Activated T-cell treated with anti-CD3 and anti-CD28 coated beads for 24 hours (primary cell): ENCODE measurements at regions not wholly inside any gene's neighbourhood (a gene's known extent, or its start where the extent isn't known, plus 50 kb on each side); places are given as distances from the start of the nearest gene placed in this dataset.

Experiments used
- DNase-seq: peaks from one replicate; pipeline ENCODE4 v3.0.0-alpha.2; 2020; ENCODE audit warnings: low read depth

- DNase-seq = no peak
Observed at GRCh38 chr1:219521325-219521724, 91.6 kb downstream of the ZC3H11B start.

DNA sequence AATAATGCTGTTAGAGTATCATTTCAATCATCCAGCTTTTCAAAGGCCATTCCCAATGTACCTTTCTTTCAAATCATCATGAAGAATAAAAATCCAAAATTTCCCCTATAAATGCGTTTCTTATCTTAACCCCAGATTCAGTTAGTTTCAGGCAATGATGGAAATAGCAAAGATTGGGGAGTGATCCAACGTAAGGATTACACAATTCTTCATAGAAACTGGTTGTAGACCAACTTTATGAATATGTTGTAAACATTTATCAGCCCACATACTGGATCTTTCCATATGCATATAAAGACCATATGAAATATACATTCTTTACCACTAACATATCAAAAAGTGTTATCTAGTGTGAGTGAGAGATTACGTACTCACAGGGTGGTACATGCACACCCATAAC lies 92.7 kb downstream of the ZC3H11B start:
- no peak for DNase-seq

DNA sequence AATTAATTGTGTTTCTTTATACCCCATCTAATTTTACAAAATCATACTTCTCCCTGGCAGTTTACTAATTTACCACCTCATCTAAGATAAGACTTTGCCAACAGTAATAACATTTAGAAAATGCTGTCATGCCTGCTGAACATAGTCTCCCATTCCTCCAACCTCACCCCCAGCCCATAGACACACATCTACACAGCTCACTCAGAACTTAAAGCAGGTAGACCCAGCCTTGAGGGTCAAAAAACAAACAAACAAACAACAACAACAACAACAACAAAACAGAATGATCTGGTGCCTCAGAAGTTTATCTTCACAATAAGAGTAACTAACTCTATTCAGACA lies 94.0 kb downstream of the ZC3H11B start:
- DNase-seq = no peak

GRCh38 chr1:219518168-219518906 lies 94.6 kb downstream of the ZC3H11B start:
- no peak for DNase-seq

GRCh38 chr1:219517031-219517430 lies 95.9 kb downstream of the ZC3H11B start:
- no peak for DNase-seq

GRCh38 chr1:219514728-219515127 lies 98.2 kb downstream of the ZC3H11B start:
- no peak for DNase-seq

GRCh38 chr1:219507437-219507836 lies 105.5 kb downstream of the ZC3H11B start:
- DNase-seq = no peak

DNA sequence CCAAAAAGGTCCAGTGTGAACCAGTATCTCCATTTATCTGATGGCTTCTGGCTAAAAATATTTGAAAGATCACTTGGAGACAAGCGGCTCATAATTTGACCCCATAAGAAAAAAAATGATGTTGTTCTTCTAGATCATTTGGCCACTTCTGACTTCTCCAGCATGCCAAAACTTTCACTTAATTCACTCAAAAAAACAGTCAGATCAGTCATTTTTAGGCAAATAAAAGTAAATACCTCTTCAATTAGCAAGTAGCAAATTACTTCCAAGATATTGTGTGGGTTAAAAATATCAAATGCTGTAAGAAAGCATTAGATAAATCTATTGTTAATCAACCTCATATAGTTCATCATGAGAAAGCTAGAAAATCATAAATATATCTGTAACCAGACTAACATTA lies 106.0 kb downstream of the ZC3H11B start:
- no peak for DNase-seq

GRCh38 chr1:219506473-219506899 lies 106.4 kb downstream of the ZC3H11B start:
- DNase-seq = no peak

GRCh38 chr1:219505886-219506285 lies 107.0 kb downstream of the ZC3H11B start:
- DNase-seq = no peak

- DNase-seq = no peak
Observed at GRCh38 chr1:219503604-219504003, 109.3 kb downstream of the ZC3H11B start.

DNA sequence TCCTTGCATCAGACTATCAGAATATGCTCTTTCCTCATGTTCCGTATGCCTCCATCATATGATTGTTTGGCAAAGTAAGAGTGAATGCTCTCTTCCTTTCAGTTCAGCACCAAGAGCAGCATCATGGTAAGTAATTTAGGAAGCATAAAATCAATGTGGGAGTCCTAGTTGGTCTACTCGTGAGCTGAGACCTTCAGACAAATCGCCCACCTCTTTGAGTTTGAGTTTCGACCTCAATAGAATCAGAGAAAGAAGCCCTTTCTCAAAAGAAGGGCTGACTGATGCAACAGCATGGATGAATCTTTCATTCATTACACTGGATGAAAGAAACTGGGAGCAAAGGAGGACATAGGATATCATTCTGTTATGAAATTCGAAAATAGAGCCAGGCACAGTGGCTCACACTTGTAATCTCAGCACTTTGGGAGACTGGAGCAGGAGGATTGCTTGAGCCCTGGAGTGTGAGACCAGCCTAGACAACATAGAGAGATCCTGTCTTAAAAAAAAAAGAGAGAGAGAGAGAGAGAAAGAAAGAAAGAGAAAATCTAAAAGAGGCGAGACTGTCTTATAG lies 112.5 kb downstream of the ZC3H11B start:
- DNase-seq = no peak

DNA sequence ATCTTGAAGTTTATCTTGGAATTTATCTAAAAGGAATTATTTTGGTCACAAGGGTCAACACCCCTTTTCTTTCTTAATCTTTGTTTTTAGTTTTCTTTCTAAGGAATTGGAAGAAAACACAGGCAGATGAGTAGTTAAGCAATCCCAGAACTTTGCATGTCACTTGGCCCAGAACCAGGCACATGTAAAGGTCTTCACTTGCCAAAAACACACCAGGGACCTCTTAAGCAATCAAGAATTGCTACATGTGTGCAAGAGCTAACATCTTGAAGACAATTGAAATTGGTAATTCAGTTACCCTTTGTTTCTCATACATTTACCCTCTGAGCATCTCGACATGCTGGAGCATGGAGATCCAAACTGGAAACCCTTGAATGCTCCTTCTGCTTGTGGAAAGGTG lies 114.2 kb downstream of the ZC3H11B start:
- DNase-seq = no peak

DNA sequence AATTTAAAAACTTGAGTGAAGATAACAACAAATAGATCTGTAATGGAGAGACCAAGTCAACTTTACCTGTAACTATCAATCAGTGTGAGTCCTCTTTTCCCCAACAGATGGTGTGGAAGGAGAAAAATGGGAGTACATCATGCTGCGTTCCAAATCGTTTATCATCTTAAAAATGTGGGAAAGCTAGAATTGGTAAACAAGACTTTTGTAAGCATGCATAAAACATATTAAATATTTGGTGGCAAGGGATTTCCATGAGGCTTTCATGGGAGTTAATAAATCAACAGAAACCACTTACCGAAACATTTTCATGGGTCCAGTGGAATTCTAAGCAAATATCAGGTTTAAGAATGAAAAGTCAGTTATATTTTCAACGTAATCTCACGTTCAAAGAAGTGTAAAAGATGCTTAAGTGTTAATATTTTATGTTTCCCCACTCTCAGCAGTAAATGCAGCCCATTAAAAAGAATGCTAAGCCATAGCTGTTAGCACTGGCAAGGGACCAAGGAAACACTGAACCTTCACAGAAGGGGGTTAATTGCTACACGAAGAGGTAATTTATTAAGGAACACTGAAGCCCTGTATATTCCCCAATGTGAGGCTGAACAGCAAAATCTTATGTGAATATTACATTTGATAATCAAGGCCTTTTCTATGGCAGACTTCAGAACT lies 117.0 kb downstream of the ZC3H11B start:
- no peak for DNase-seq

- no peak for DNase-seq
Observed at GRCh38 chr1:219492717-219493116, 120.2 kb downstream of the ZC3H11B start.

GRCh38 chr1:219490566-219490965 lies 122.3 kb downstream of the ZC3H11B start:
- no peak for DNase-seq

DNA sequence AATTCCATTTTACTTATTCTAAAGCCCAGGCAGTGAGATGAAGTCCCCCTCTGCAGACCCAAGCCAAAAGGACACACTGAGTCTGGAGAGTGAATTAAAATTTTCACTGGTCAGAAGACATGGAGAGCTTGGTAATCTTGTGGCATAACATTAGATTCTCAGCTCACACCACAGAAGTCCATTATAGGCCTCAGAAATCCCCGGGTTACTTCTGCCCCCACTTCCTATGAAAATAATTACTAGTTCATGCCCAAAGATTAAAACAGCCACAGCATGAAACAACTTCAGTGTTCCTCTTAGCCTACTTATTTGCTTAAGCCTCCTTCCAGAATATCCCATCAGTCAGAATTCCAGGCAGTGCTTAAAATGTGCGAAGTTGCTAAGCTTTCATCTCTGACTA lies 123.3 kb downstream of the ZC3H11B start:
- DNase-seq = no peak

- DNase-seq = no peak
Observed at GRCh38 chr1:219488275-219488674, 124.6 kb downstream of the ZC3H11B start.

DNA sequence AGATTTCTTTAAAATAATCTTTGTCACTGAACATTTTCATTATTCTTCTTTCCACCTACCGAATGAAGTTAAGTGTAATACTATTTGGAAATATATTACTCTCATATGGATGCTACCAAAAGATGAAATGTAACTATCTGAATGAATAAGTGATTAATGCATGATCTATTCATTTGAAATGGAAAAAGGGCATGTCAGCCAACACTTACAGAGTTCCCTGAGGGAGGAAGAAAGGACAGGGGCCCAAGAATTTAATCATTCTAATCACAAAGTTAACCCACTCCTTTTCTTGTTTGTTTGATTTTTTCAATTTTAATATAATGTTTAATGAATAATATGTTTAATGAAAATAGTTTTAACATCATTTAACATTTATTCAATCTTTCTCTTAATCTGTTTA lies 129.4 kb downstream of the ZC3H11B start:
- no peak for DNase-seq

- DNase-seq = no peak
Observed at GRCh38 chr1:219480011-219480410, 132.9 kb downstream of the ZC3H11B start.

DNA sequence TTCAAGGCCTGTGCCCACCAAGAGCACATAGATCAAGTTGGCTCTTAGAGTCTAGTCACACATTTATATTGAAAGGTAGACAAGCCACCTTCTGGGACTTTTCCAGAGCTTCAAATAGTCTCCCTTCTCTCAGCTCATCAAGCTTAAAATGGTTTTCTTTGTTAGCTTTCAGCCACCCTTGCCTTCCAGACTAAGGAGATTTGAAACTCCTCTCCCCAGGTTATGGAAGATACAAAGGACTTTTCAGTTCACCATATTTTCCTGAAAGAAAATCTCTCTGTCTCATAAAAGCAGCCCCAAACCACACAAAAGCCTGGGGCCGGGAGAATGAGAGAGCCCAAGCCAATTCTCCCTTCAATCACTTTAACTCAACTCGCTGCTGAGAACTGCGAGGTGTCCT lies 134.1 kb downstream of the ZC3H11B start:
- DNase-seq = no peak

- no peak for DNase-seq
Observed at GRCh38 chr1:219477861-219478260, 135.0 kb downstream of the ZC3H11B start.

GRCh38 chr1:219476716-219477115 lies 136.2 kb downstream of the ZC3H11B start:
- no peak for DNase-seq

DNA sequence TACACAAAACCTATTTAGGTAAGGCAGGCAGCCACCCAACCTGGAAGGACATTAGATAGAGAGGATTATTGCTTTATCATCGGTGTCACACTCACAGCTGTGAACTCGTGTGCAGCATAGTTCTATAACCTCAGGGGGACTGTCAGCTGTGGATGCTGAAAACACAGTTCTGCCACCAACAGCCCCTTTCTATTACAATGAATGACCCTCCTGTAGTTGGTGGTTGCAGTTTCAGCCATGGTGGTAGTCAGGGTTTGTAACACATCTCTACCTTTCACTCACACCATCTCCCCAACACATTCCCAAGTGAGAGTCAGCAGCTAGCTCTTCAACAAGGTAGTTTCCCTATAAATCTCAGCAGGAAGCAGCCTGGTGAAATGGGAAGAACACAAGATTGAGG lies 136.8 kb downstream of the ZC3H11B start:
- no peak for DNase-seq
